Activated CD8-positive, alpha-beta T cell treated with anti-CD3 and anti-CD28 coated beads for 36 hours (primary cell): ENCODE measurements at regions not wholly inside any gene's neighbourhood (a gene's known extent, or its start where the extent isn't known, plus 50 kb on each side); places are given as distances from the start of the nearest gene placed in this dataset.

Source experiments
- ATAC-seq: fragments of 200-7000 bp; cut with Tn5 transposase; one replicate; pipeline ENCODE4 v1.10.0; 2021; ENCODE audit warnings: mild to moderate bottlenecking, moderate library complexity
- CTCF ChIA-PET: fragments of 350-600 bp; sonication (Branson Sonifier 250); formaldehyde crosslinking; loops from one replicate; lab custom pipeline; 2021; ENCODE audit warnings: antibody characterized with exemption; lab: Charles Lee
- POLR2A ChIA-PET: fragments of 350-600 bp; sonication (Branson Sonifier 250); formaldehyde crosslinking; loops from one replicate; lab custom pipeline; 2021; ENCODE audit warnings: antibody characterized with exemption; lab: Charles Lee
- DNase-seq: peaks from one replicate; pipeline ENCODE4 v3.0.0-alpha.2; 2020
- H3K27ac Mint-ChIP-seq: one replicate; pipeline ENCODE4 v1.8.0; 2021; ENCODE audit warnings: mild to moderate bottlenecking, mixed read lengths
- H3K27me3 Mint-ChIP-seq: one replicate; pipeline ENCODE4 v1.8.0; 2021; ENCODE audit warnings: mixed read lengths
- H3K36me3 Mint-ChIP-seq: one replicate; pipeline ENCODE4 v1.8.0; 2021; ENCODE audit warnings: low read depth, mixed read lengths
- H3K4me1 Mint-ChIP-seq: one replicate; pipeline ENCODE4 v1.8.0; 2021; ENCODE audit warnings: low read depth, mixed read lengths
- H3K4me3 Mint-ChIP-seq: one replicate; pipeline ENCODE4 v1.8.0; 2021; ENCODE audit warnings: mild to moderate bottlenecking, moderate library complexity, mixed read lengths
- H3K9me3 Mint-ChIP-seq: one replicate; pipeline ENCODE4 v1.8.0; 2021; ENCODE audit warnings: mixed read lengths
- intact Hi-C: fragments of 100-400 bp; cut with micrococcal nuclease; formaldehyde crosslinking; loops from one replicate; pipeline ENCODE4 v1.10.0; 2022
- TF ChIP-seq, protein P1 (sequence below): fragments of 200-600 bp; IDR thresholded peaks from one replicate; pipeline ENCODE4 v1.8.0; 2022; ENCODE audit warnings: antibody characterized with exemption, mild to moderate bottlenecking

DNA sequence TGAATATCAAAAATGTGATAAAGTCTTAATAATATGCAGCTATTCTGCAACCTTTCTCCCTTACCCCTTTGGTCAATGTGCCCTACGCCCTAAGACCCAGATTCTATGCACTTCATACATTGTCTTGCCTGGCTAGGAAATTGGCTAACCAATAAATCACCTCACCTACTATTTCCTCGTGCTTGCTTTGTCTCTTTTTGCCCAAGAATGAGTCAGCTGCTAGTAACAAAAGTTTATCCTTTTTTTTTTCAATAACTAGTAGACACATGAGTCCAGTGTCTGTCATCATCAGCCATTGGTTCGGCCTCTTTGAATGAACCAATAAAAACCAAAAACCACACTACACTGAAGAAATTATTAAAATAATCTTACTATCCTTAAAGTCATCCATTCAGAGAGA, 387.1 kb downstream of the PPP3CA start:
- no peak overlapping the region for H3K4me3 Mint-ChIP-seq
- H3K27me3 Mint-ChIP-seq = peaks cover 2% of the 10 kb centered on the region
- TF ChIP-seq, protein P1, sequence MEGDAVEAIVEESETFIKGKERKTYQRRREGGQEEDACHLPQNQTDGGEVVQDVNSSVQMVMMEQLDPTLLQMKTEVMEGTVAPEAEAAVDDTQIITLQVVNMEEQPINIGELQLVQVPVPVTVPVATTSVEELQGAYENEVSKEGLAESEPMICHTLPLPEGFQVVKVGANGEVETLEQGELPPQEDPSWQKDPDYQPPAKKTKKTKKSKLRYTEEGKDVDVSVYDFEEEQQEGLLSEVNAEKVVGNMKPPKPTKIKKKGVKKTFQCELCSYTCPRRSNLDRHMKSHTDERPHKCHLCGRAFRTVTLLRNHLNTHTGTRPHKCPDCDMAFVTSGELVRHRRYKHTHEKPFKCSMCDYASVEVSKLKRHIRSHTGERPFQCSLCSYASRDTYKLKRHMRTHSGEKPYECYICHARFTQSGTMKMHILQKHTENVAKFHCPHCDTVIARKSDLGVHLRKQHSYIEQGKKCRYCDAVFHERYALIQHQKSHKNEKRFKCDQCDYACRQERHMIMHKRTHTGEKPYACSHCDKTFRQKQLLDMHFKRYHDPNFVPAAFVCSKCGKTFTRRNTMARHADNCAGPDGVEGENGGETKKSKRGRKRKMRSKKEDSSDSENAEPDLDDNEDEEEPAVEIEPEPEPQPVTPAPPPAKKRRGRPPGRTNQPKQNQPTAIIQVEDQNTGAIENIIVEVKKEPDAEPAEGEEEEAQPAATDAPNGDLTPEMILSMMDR = no peak
- DNase-seq (no peak), ATAC-seq (no peak)
- CTCF ChIA-PET = no interaction called here
- no peaks in the 10 kb centered on the region for H3K36me3 Mint-ChIP-seq
- no peaks in the 10 kb centered on the region for H3K9me3 Mint-ChIP-seq
- intact Hi-C loops = no loop called here
- POLR2A ChIA-PET = no interaction called here
- H3K4me1 Mint-ChIP-seq = peaks cover 9% of the 10 kb centered on the region
- H3K27ac Mint-ChIP-seq = no peak overlapping the region

DNA sequence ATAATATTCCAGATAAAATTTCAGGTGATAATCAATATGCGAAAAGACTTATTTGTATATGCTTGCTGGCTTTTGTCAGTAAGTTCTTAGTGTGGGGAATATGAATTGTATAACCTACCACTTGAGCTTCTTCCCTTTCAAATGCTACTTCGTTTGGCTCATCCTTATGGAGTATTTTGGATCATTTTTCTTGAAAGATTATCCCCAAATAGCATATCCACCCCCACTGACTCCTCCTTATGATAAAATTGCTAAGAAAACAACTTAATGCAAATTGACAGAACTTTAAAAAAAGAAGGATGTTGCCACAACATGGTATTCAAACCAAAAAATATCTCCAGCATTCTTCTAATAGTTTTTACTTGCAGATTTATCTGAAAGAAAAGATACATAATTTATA, 393.3 kb downstream of the PPP3CA start:
- peaks cover 11% of the 10 kb centered on the region for H3K27me3 Mint-ChIP-seq
- no peak overlapping the region for H3K4me3 Mint-ChIP-seq
- TF ChIP-seq, protein P1 = no peak
- ATAC-seq (no peak), DNase-seq (no peak)
- POLR2A ChIA-PET = no interaction called here
- H3K9me3 Mint-ChIP-seq = no peaks in the 10 kb centered on the region
- no peak overlapping the region for H3K27ac Mint-ChIP-seq
- CTCF ChIA-PET = no interaction called here
- intact Hi-C loops = no loop called here
- H3K36me3 Mint-ChIP-seq = no peaks in the 10 kb centered on the region
- no peaks in the 10 kb centered on the region for H3K4me1 Mint-ChIP-seq

DNA sequence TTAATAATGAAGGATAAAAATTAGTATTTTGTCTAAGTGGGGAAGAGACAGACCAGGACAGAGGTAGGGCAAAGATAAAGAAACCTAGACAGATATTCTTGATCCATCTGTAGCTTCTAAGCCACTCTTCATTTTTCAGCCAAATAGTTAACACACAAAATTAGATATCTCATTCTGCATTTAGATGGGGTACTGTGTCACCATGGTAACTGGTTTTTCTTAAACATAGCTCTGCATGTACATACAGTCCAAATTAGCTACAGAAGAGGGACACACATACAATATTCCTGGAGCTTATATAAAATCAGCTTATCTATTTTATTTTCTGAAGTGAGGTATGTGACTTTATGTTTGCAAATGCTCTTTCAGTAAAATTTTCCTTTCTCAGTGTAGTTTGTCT, 393.7 kb downstream of the PPP3CA start:
- intact Hi-C loops = no loop called here
- DNase-seq = no peak
- no peak overlapping the region for H3K4me3 Mint-ChIP-seq
- H3K27me3 Mint-ChIP-seq = peaks cover 11% of the 10 kb centered on the region
- ATAC-seq = no peak
- CTCF ChIA-PET = no interaction called here
- POLR2A ChIA-PET = no interaction called here
- H3K27ac Mint-ChIP-seq = no peak overlapping the region
- H3K36me3 Mint-ChIP-seq = no peaks in the 10 kb centered on the region
- H3K9me3 Mint-ChIP-seq = no peaks in the 10 kb centered on the region
- TF ChIP-seq, protein P1 = no peak
- H3K4me1 Mint-ChIP-seq = no peaks in the 10 kb centered on the region

DNA sequence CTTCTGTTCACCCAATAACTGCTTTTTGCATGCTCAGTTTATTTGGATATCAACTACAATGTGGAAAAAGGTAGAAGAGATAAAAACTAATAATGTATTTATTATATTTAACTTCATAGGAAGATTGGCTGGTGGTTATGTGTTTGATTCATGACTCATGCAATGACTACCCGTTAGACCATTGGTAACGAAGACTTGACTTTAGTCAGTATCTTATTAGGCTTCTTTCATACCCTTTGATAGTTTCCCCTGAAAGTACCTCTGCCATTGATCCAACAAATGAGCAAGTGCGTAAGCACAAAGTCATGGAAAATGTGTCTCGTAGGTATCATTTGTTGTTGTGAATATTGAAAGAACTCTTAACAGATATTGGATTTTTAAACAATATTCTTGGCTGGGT, 394.7 kb downstream of the PPP3CA start:
- POLR2A ChIA-PET = no interaction called here
- H3K36me3 Mint-ChIP-seq = no peaks in the 10 kb centered on the region
- no peaks in the 10 kb centered on the region for H3K9me3 Mint-ChIP-seq
- no peak overlapping the region for H3K4me3 Mint-ChIP-seq
- CTCF ChIA-PET = no interaction called here
- TF ChIP-seq, protein P1 = no peak
- intact Hi-C loops = no loop called here
- no peak overlapping the region for H3K27ac Mint-ChIP-seq
- DNase-seq = no peak
- peaks cover 11% of the 10 kb centered on the region for H3K27me3 Mint-ChIP-seq
- peak; percentile 27 for ATAC-seq
- no peaks in the 10 kb centered on the region for H3K4me1 Mint-ChIP-seq

DNA sequence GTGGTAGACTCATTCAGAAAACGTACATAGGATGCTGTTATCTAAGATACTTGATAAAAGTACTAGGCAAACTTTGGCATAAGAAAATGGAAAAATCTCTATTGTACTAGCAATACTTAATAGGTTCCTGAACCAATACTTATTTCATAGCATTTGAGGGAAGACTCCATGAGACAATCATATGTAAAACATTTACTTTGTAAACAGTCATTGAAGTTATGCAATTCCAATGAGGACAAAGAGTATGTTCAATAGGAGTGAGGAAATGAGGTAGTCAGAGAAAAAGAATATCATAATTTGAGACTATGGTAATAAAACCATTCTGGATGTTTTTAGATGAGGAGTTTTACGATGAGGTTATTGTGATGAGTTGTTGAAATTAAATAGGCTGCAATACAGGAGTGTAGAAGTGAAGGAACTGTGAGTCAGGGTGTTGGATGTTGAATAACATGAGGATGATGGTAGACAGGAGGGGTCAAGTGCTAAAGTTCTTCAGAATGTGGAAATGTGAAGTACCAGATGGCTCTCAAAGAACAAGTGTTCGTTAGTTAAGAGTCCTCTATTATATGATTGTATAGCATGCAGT, 397.9 kb downstream of the PPP3CA start:
- Mint-ChIP-seq H3K9me3 (no peaks in the 10 kb centered on the region), H3K4me3 (no peak overlapping the region), H3K27me3 (peaks cover 9% of the 10 kb centered on the region), H3K4me1 (no peaks in the 10 kb centered on the region), H3K36me3 (no peaks in the 10 kb centered on the region), H3K27ac (no peak overlapping the region)
- intact Hi-C loops = no loop called here
- no peak for ATAC-seq
- CTCF ChIA-PET = no interaction called here
- POLR2A ChIA-PET = no interaction called here
- no peak for DNase-seq
- TF ChIP-seq, protein P1 = no peak
